ENCODE measurements at regions not wholly inside any gene's neighbourhood (a gene's known extent, or its start where the extent isn't known, plus 50 kb on each side); places are given as distances from the start of the nearest gene placed in this dataset.
"Not testable (repeated sequence)": the region's sequence is repeated elsewhere in the genome, so short reads cannot be mapped to it uniquely, and the experiment has no call there.

DNA sequence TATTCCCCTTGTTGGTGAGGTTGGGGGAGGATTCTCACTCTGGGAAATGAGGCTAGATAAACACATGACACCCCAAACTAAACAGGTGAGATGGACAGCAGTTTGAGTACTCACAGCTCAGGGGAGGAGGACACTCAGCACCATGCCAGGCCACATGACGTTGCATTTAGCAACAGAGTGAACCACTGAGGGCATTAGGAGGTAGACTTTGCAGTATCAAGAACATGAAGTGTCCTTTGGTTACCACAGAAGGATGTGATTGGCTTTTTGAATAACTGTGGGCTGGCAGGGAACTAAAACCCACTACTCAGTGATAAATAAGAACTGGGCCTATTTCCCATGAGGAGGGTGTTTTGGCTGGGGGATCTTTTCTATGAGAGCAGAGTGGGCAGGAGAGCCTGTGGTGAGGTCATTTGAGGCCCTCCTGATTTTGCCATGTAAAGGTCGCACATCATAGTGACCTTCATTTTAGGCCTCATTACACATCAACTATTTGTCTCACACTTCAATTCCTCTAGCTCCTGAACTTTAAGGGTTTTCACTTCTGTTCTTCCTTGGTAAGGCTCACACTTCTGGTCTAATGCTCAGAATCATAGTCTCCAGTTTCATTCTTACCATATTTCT, 89.8 kb upstream of the PRKD1 start:
- no peak overlapping the region for H3K4me3 ChIP-seq
- ATAC-seq (no peak), DNase-seq (no peak)
- no peaks in the 10 kb centered on the region for H3K4me1 ChIP-seq
- no peaks in the 10 kb centered on the region for H3K27me3 ChIP-seq
- H3K36me3 ChIP-seq: no peaks in the 10 kb centered on the region
- intact Hi-C loops (cut with DNase I): no loop called here
- no peak for TF ChIP-seq CTCF (IDR thresholded peaks at IDR 0.05)
- no peaks in the 10 kb centered on the region for H3K9me3 ChIP-seq
- H3K27ac ChIP-seq: no peak overlapping the region

DNA sequence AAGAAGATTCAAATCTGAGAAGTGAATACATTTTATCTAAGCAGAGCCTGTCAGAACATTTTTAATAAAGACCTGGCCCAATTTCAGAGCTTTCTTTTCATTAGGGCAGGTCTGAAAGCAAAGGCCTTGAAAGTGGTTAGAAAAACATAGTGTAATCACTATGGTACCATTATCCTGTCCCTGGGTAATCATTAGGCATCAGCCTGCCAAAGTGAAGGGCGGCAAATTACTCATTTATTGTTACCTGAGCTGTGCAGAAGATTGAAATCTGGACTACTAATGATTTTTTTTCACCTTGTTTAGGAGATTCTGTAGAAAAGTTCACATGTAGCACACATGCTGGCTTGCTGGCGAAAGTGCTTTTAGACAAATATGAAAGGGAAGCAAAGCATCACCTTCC, 92.6 kb upstream of the PRKD1 start:
- H3K27ac ChIP-seq: no peak overlapping the region
- intact Hi-C loops (cut with DNase I): no loop called here
- no peaks in the 10 kb centered on the region for H3K36me3 ChIP-seq
- H3K9me3 ChIP-seq: no peaks in the 10 kb centered on the region
- no peak overlapping the region for H3K4me3 ChIP-seq
- DNase-seq (no peak), ATAC-seq (no peak)
- TF ChIP-seq CTCF (IDR thresholded peaks at IDR 0.05): no peak
- no peaks in the 10 kb centered on the region for H3K27me3 ChIP-seq
- H3K4me1 ChIP-seq: no peaks in the 10 kb centered on the region

DNA sequence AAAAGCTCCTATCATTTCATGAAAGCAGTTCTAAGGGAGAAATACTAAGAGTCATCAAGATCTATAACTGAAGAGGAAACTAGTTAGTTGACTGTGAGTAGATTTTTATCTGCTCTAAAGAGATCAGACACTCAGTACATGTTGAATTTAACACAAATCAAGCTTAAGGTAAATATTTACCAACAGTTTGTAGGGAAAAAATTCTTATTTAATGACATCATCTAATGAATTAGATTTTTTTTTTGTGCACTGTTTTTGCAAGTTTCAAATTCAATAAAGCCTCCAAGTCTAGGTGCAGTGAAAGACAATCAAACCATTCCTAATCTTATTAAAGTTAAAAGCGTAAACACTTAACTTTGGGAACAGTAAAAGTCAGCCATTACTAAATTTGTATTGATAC, 93.0 kb upstream of the PRKD1 start:
- no peak for TF ChIP-seq CTCF (IDR thresholded peaks at IDR 0.05)
- Histone ChIP-seq H3K27ac (no peak overlapping the region), H3K4me3 (no peak overlapping the region), H3K36me3 (no peaks in the 10 kb centered on the region), H3K4me1 (no peaks in the 10 kb centered on the region), H3K9me3 (no peaks in the 10 kb centered on the region), H3K27me3 (no peaks in the 10 kb centered on the region)
- DNase-seq: no peak
- ATAC-seq: no peak
- intact Hi-C loops (cut with DNase I): no loop called here

DNA sequence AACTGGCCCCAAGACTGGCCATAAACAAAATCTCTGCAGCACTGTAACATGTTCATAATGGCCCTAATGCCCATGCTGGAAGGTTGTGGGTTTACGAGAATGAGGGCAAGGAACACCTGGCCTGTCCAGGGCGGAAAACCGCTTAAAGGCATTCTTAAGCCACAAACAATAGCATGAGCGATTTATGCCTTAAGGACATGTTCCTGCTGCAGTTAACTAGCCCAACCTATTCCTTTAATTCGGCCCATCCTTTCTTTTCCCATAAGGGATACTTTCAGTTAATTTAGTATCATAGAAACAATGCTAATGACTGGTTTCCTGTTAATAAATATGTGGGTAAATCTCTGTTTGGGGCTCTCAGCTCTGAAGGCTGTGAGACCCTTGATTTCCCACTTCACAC, 95.7 kb upstream of the PRKD1 start:
- ATAC-seq; H3K4me1 ChIP-seq; H3K9me3 ChIP-seq; H3K36me3 ChIP-seq; H3K27ac ChIP-seq; H3K27me3 ChIP-seq; H3K4me3 ChIP-seq; DNase-seq; intact Hi-C loops (cut with DNase I): not testable (repeated sequence)

- Histone ChIP-seq H3K4me1 (no peaks in the 10 kb centered on the region), H3K9me3 (no peaks in the 10 kb centered on the region), H3K27me3 (no peaks in the 10 kb centered on the region), H3K4me3 (no peak overlapping the region), H3K36me3 (no peaks in the 10 kb centered on the region), H3K27ac (no peak overlapping the region)
- no peak for ATAC-seq
- no peak for DNase-seq
- TF ChIP-seq CTCF (IDR thresholded peaks at IDR 0.05): no peak
- intact Hi-C loops (cut with DNase I): no loop called here
These were observed 106.5 kb upstream of the PRKD1 start for GRCh38 chr14:30034152-30034551.

DNA sequence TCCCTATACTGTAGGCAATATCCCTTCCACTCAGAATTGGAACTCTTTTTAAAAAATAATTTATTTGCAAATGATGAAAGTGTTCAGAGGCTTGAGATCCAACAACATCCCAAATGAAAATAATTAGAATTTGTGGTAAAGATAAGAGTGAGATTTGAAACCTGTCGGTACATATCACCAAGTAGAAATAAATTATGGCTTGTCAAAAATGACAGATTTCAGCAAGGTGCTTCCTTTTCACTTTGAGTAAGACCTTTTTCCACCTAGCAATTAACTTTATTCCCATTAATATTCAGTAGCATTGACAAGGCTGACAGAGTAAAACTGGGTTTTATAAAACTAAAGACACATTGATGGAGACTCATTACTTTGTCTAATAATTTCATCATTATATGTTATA, 107.7 kb upstream of the PRKD1 start:
- Histone ChIP-seq H3K4me3 (no peak overlapping the region), H3K27ac (no peak overlapping the region), H3K9me3 (no peaks in the 10 kb centered on the region), H3K36me3 (no peaks in the 10 kb centered on the region), H3K4me1 (no peaks in the 10 kb centered on the region), H3K27me3 (no peaks in the 10 kb centered on the region)
- intact Hi-C loops (cut with DNase I): no loop called here
- TF ChIP-seq CTCF (IDR thresholded peaks at IDR 0.05): no peak
- DNase-seq (no peak), ATAC-seq (no peak)
